ENCODE measurements at regions not wholly inside any gene's neighbourhood (a gene's known extent, or its start where the extent isn't known, plus 50 kb on each side); places are given as distances from the start of the nearest gene placed in this dataset.

GRCh38 chr6:67221226-67221625 lies 1413.9 kb upstream of the ADGRB3 start:
- Histone ChIP-seq H3K9me3 (ENCODE audit: control insufficient read depth, insufficient read depth, low read length) (peaks cover 6% of the 10 kb centered on the region), H3K4me1 (ENCODE audit: control insufficient read depth, insufficient read depth, low read length) (no peaks in the 10 kb centered on the region), H3K4me3 (ENCODE audit: low read length) (no peak overlapping the region), H3K36me3 (ENCODE audit: control insufficient read depth, insufficient read depth, low read length) (no peaks in the 10 kb centered on the region), H3K27me3 (ENCODE audit: control insufficient read depth, insufficient read depth, low read length) (no peaks in the 10 kb centered on the region), H3K27ac (ENCODE audit: low read length) (no peak overlapping the region)
- 89% methylated on average over 2 of the region's 3 CpGs for WGBS (ENCODE audit: insufficient coverage)
- Mint-ChIP-seq H3K27me3 (ENCODE audit: low read depth in 2 of 2) (no peaks in the 10 kb centered on the region), H3K27ac (no peak overlapping the region), H3K4me1 (no peaks in the 10 kb centered on the region), H3K36me3 (peaks cover 14% of the 10 kb centered on the region), H3K4me3 (no peak overlapping the region), H3K9me3 (peaks cover 14 to 31% of the 10 kb centered on the region in 2 donors)
- ATAC-seq = no peak
- intact Hi-C loops (cut with micrococcal nuclease) = no loop called here
- DNase-seq = no peak
- TF ChIP-seq CTCF (IDR thresholded peaks at IDR 0.05) = no peak

- no peak for TF ChIP-seq CTCF (IDR thresholded peaks at IDR 0.05)
- DNase-seq (no peak), ATAC-seq (no peak)
- no peaks in the 10 kb centered on the region for H3K36me3 ChIP-seq (ENCODE audit: control insufficient read depth, insufficient read depth, low read length)
- no peak overlapping the region for H3K4me3 ChIP-seq (ENCODE audit: low read length)
- H3K27ac ChIP-seq (ENCODE audit: low read length) = no peak overlapping the region
- Mint-ChIP-seq H3K27me3 (ENCODE audit: low read depth in 2 of 2) (no peaks in the 10 kb centered on the region), H3K4me3 (no peak overlapping the region), H3K27ac (no peak overlapping the region), H3K4me1 (no peaks in the 10 kb centered on the region), H3K9me3 (peaks cover 14 to 30% of the 10 kb centered on the region in 2 donors), H3K36me3 (peaks cover 14% of the 10 kb centered on the region)
- peaks cover 6% of the 10 kb centered on the region for H3K9me3 ChIP-seq (ENCODE audit: control insufficient read depth, insufficient read depth, low read length)
- no peaks in the 10 kb centered on the region for H3K27me3 ChIP-seq (ENCODE audit: control insufficient read depth, insufficient read depth, low read length)
- H3K4me1 ChIP-seq (ENCODE audit: control insufficient read depth, insufficient read depth, low read length) = no peaks in the 10 kb centered on the region
- intact Hi-C loops (cut with micrococcal nuclease) = no loop called here
- WGBS (ENCODE audit: insufficient coverage) = 94% methylated on average over 2 of the region's 2 CpGs
These were observed 1415.7 kb upstream of the ADGRB3 start for GRCh38 chr6:67219346-67219745.

GRCh38 chr6:67212584-67212983 lies 1422.5 kb upstream of the ADGRB3 start:
- Mint-ChIP-seq H3K36me3 (peaks cover 10% of the 10 kb centered on the region), H3K27me3 (ENCODE audit: low read depth in 2 of 2) (no peaks in the 10 kb centered on the region), H3K9me3 (peaks cover 12 to 15% of the 10 kb centered on the region in 2 donors), H3K4me3 (no peak overlapping the region), H3K27ac (no peak overlapping the region), H3K4me1 (no peaks in the 10 kb centered on the region)
- TF ChIP-seq CTCF (IDR thresholded peaks at IDR 0.05) = no peak
- Histone ChIP-seq H3K4me1 (ENCODE audit: control insufficient read depth, insufficient read depth, low read length) (no peaks in the 10 kb centered on the region), H3K9me3 (ENCODE audit: control insufficient read depth, insufficient read depth, low read length) (no peaks in the 10 kb centered on the region), H3K27me3 (ENCODE audit: control insufficient read depth, insufficient read depth, low read length) (no peaks in the 10 kb centered on the region), H3K4me3 (ENCODE audit: low read length) (no peak overlapping the region), H3K27ac (ENCODE audit: low read length) (no peak overlapping the region), H3K36me3 (ENCODE audit: control insufficient read depth, insufficient read depth, low read length) (no peaks in the 10 kb centered on the region)
- intact Hi-C loops (cut with micrococcal nuclease) = no loop called here
- ATAC-seq = no peak
- no peak for DNase-seq

- Mint-ChIP-seq H3K27ac (no peak overlapping the region), H3K27me3 (ENCODE audit: low read depth in 2 of 2) (no peaks in the 10 kb centered on the region), H3K4me3 (no peak overlapping the region), H3K36me3 (peaks cover 29% of the 10 kb centered on the region), H3K4me1 (no peaks in the 10 kb centered on the region), H3K9me3 (peaks cover 19 to 25% of the 10 kb centered on the region in 2 donors)
- no peak for TF ChIP-seq CTCF (IDR thresholded peaks at IDR 0.05)
- Histone ChIP-seq H3K36me3 (ENCODE audit: control insufficient read depth, insufficient read depth, low read length) (no peaks in the 10 kb centered on the region), H3K9me3 (ENCODE audit: control insufficient read depth, insufficient read depth, low read length) (no peaks in the 10 kb centered on the region), H3K27ac (ENCODE audit: low read length) (no peak overlapping the region), H3K4me3 (ENCODE audit: low read length) (no peak overlapping the region), H3K27me3 (ENCODE audit: control insufficient read depth, insufficient read depth, low read length) (no peaks in the 10 kb centered on the region), H3K4me1 (ENCODE audit: control insufficient read depth, insufficient read depth, low read length) (no peaks in the 10 kb centered on the region)
- intact Hi-C loops (cut with micrococcal nuclease) = no loop called here
- ATAC-seq (no peak), DNase-seq (no peak)
- whole genome bisulfite sequencing (ENCODE audit: insufficient coverage) = 80% methylated on average over 1 of the region's 1 CpG
These were observed 1424.6 kb upstream of the ADGRB3 start for GRCh38 chr6:67210450-67210849.
